ENCODE measurements at regions not wholly inside any gene's neighbourhood (a gene's known extent, or its start where the extent isn't known, plus 50 kb on each side); places are given as distances from the start of the nearest gene placed in this dataset.

- Histone ChIP-seq H3K9me3 (ENCODE audit: control insufficient read depth, low read length) (no peaks in the 10 kb centered on the region), H3K4me3 (ENCODE audit: extremely low read depth, insufficient read depth, low read length, poor library complexity, severe bottlenecking) (no peak overlapping the region), H3K36me3 (ENCODE audit: control insufficient read depth, insufficient read depth, low read length) (no peaks in the 10 kb centered on the region), H3K4me1 (ENCODE audit: control insufficient read depth, insufficient read depth, low read length, poor library complexity, severe bottlenecking) (peaks cover 4% of the 10 kb centered on the region), H3K27ac (ENCODE audit: low read depth, low read length, severe bottlenecking) (no peak overlapping the region)
- 93 to 99% methylated on average over 3 of the region's 3 CpGs for WGBS, 2 experiments (ENCODE audit: insufficient coverage in 2 of 2)
Measured at GRCh38 chr7:101712652-101713051, 83.6 kb upstream of the MYL10 start.

GRCh38 chr7:101714097-101714496 lies 85.0 kb upstream of the MYL10 start:
- H3K4me1 ChIP-seq (ENCODE audit: control insufficient read depth, insufficient read depth, low read length, poor library complexity, severe bottlenecking), result peaks cover 12% of the 10 kb centered on the region
- WGBS, 2 experiments (ENCODE audit: insufficient coverage in 2 of 2), result 91 to 96% methylated on average over 5 of the region's 7 CpGs
- no peak overlapping the region for H3K4me3 ChIP-seq (ENCODE audit: extremely low read depth, insufficient read depth, low read length, poor library complexity, severe bottlenecking)
- H3K27ac ChIP-seq (ENCODE audit: low read depth, low read length, severe bottlenecking), result no peak overlapping the region
- H3K36me3 ChIP-seq (ENCODE audit: control insufficient read depth, insufficient read depth, low read length), result no peaks in the 10 kb centered on the region
- no peaks in the 10 kb centered on the region for H3K9me3 ChIP-seq (ENCODE audit: control insufficient read depth, low read length)

GRCh38 chr7:101717628-101718357 lies 88.7 kb upstream of the MYL10 start:
- WGBS, 2 experiments (ENCODE audit: insufficient coverage in 2 of 2), result 66 to 77% methylated on average over 19 to 22 of the region's 25 CpGs
- H3K4me1 ChIP-seq (ENCODE audit: control insufficient read depth, insufficient read depth, low read length, poor library complexity, severe bottlenecking), result peaks cover 12% of the 10 kb centered on the region
- H3K4me3 ChIP-seq (ENCODE audit: extremely low read depth, insufficient read depth, low read length, poor library complexity, severe bottlenecking), result no peak overlapping the region
- H3K36me3 ChIP-seq (ENCODE audit: control insufficient read depth, insufficient read depth, low read length), result no peaks in the 10 kb centered on the region
- H3K27ac ChIP-seq (ENCODE audit: low read depth, low read length, severe bottlenecking), result peak overlapping the region; percentile 78
- no peaks in the 10 kb centered on the region for H3K9me3 ChIP-seq (ENCODE audit: control insufficient read depth, low read length)

GRCh38 chr7:101718363-101719122 lies 89.4 kb upstream of the MYL10 start:
- Histone ChIP-seq H3K4me3 (ENCODE audit: extremely low read depth, insufficient read depth, low read length, poor library complexity, severe bottlenecking) (no peak overlapping the region), H3K27ac (ENCODE audit: low read depth, low read length, severe bottlenecking) (peak overlapping the region; percentile 78), H3K36me3 (ENCODE audit: control insufficient read depth, insufficient read depth, low read length) (no peaks in the 10 kb centered on the region), H3K9me3 (ENCODE audit: control insufficient read depth, low read length) (no peaks in the 10 kb centered on the region), H3K4me1 (ENCODE audit: control insufficient read depth, insufficient read depth, low read length, poor library complexity, severe bottlenecking) (peaks cover 12% of the 10 kb centered on the region)
- WGBS, 2 experiments (ENCODE audit: insufficient coverage in 2 of 2), result 87 to 89% methylated on average over 22 to 23 of the region's 26 CpGs

GRCh38 chr7:101719123-101719470 lies 90.0 kb upstream of the MYL10 start:
- H3K4me1 ChIP-seq (ENCODE audit: control insufficient read depth, insufficient read depth, low read length, poor library complexity, severe bottlenecking), result peaks cover 12% of the 10 kb centered on the region
- 91 to 94% methylated on average over 4 to 7 of the region's 9 CpGs for WGBS, 2 experiments (ENCODE audit: insufficient coverage in 2 of 2)

GRCh38 chr7:101720324-101720723 lies 91.2 kb upstream of the MYL10 start:
- 82 to 100% methylated on average over 2 of the region's 5 CpGs for WGBS, 2 experiments (ENCODE audit: insufficient coverage in 2 of 2)
- peaks cover 12% of the 10 kb centered on the region for H3K4me1 ChIP-seq (ENCODE audit: control insufficient read depth, insufficient read depth, low read length, poor library complexity, severe bottlenecking)
- H3K27ac ChIP-seq (ENCODE audit: low read depth, low read length, severe bottlenecking), result no peak overlapping the region
- no peaks in the 10 kb centered on the region for H3K36me3 ChIP-seq (ENCODE audit: control insufficient read depth, insufficient read depth, low read length)
- peaks cover 5% of the 10 kb centered on the region for H3K9me3 ChIP-seq (ENCODE audit: control insufficient read depth, low read length)
- H3K4me3 ChIP-seq (ENCODE audit: extremely low read depth, insufficient read depth, low read length, poor library complexity, severe bottlenecking), result no peak overlapping the region

More at GRCh38 chr7:101719123-101719470, 90.0 kb upstream of the MYL10 start:
- peaks cover 4% of the 10 kb centered on the region for H3K9me3 ChIP-seq (ENCODE audit: control insufficient read depth, low read length)
- H3K36me3 ChIP-seq (ENCODE audit: control insufficient read depth, insufficient read depth, low read length), result no peaks in the 10 kb centered on the region
- no peak overlapping the region for H3K27ac ChIP-seq (ENCODE audit: low read depth, low read length, severe bottlenecking)
- no peak overlapping the region for H3K4me3 ChIP-seq (ENCODE audit: extremely low read depth, insufficient read depth, low read length, poor library complexity, severe bottlenecking)

GRCh38 chr7:101722247-101722646 lies 93.2 kb upstream of the MYL10 start:
- WGBS, 2 experiments (ENCODE audit: insufficient coverage in 2 of 2), result 81 to 94% methylated on average over 16 to 20 of the region's 21 CpGs
- Histone ChIP-seq H3K27ac (ENCODE audit: low read depth, low read length, severe bottlenecking) (no peak overlapping the region), H3K36me3 (ENCODE audit: control insufficient read depth, insufficient read depth, low read length) (no peaks in the 10 kb centered on the region), H3K9me3 (ENCODE audit: control insufficient read depth, low read length) (peaks cover 5% of the 10 kb centered on the region), H3K4me3 (ENCODE audit: extremely low read depth, insufficient read depth, low read length, poor library complexity, severe bottlenecking) (no peak overlapping the region), H3K4me1 (ENCODE audit: control insufficient read depth, insufficient read depth, low read length, poor library complexity, severe bottlenecking) (peaks cover 12% of the 10 kb centered on the region)

GRCh38 chr7:101723835-101724234 lies 93.6 kb upstream of the CUX1 start:
- H3K36me3 ChIP-seq (ENCODE audit: control insufficient read depth, insufficient read depth, low read length), result no peaks in the 10 kb centered on the region
- WGBS, 2 experiments (ENCODE audit: insufficient coverage in 2 of 2), result 86 to 100% methylated on average over 1 of the region's 1 CpG
- no peak overlapping the region for H3K27ac ChIP-seq (ENCODE audit: low read depth, low read length, severe bottlenecking)
- peaks cover 5% of the 10 kb centered on the region for H3K9me3 ChIP-seq (ENCODE audit: control insufficient read depth, low read length)
- H3K4me3 ChIP-seq (ENCODE audit: extremely low read depth, insufficient read depth, low read length, poor library complexity, severe bottlenecking), result no peak overlapping the region
- no peaks in the 10 kb centered on the region for H3K4me1 ChIP-seq (ENCODE audit: control insufficient read depth, insufficient read depth, low read length, poor library complexity, severe bottlenecking)

GRCh38 chr7:101724957-101725356 lies 92.5 kb upstream of the CUX1 start:
- H3K4me1 ChIP-seq (ENCODE audit: control insufficient read depth, insufficient read depth, low read length, poor library complexity, severe bottlenecking), result no peaks in the 10 kb centered on the region
- no peak overlapping the region for H3K27ac ChIP-seq (ENCODE audit: low read depth, low read length, severe bottlenecking)
- no peak overlapping the region for H3K4me3 ChIP-seq (ENCODE audit: extremely low read depth, insufficient read depth, low read length, poor library complexity, severe bottlenecking)
- no peaks in the 10 kb centered on the region for H3K36me3 ChIP-seq (ENCODE audit: control insufficient read depth, insufficient read depth, low read length)
- WGBS, 2 experiments (ENCODE audit: insufficient coverage in 2 of 2), result 92% methylated on average over 9 of the region's 9 CpGs
- peaks cover 5% of the 10 kb centered on the region for H3K9me3 ChIP-seq (ENCODE audit: control insufficient read depth, low read length)

GRCh38 chr7:101725921-101726320 lies 91.5 kb upstream of the CUX1 start:
- WGBS, 2 experiments (ENCODE audit: insufficient coverage in 2 of 2), result 72 to 75% methylated on average over 7 of the region's 7 CpGs
- no peak overlapping the region for H3K27ac ChIP-seq (ENCODE audit: low read depth, low read length, severe bottlenecking)

GRCh38 chr7:101727184-101727583 lies 90.2 kb upstream of the CUX1 start:
- no peak overlapping the region for H3K4me3 ChIP-seq (ENCODE audit: extremely low read depth, insufficient read depth, low read length, poor library complexity, severe bottlenecking)
- no peak overlapping the region for H3K27ac ChIP-seq (ENCODE audit: low read depth, low read length, severe bottlenecking)
- no peaks in the 10 kb centered on the region for H3K4me1 ChIP-seq (ENCODE audit: control insufficient read depth, insufficient read depth, low read length, poor library complexity, severe bottlenecking)
- H3K36me3 ChIP-seq (ENCODE audit: control insufficient read depth, insufficient read depth, low read length), result no peaks in the 10 kb centered on the region
- peaks cover 5% of the 10 kb centered on the region for H3K9me3 ChIP-seq (ENCODE audit: control insufficient read depth, low read length)
- 88 to 99% methylated on average over 2 to 6 of the region's 6 CpGs for WGBS, 2 experiments (ENCODE audit: insufficient coverage in 2 of 2)

More at GRCh38 chr7:101725921-101726320, 91.5 kb upstream of the CUX1 start:
- no peak overlapping the region for H3K4me3 ChIP-seq (ENCODE audit: extremely low read depth, insufficient read depth, low read length, poor library complexity, severe bottlenecking)
- H3K9me3 ChIP-seq (ENCODE audit: control insufficient read depth, low read length), result peaks cover 5% of the 10 kb centered on the region
- no peaks in the 10 kb centered on the region for H3K4me1 ChIP-seq (ENCODE audit: control insufficient read depth, insufficient read depth, low read length, poor library complexity, severe bottlenecking)
- H3K36me3 ChIP-seq (ENCODE audit: control insufficient read depth, insufficient read depth, low read length), result no peaks in the 10 kb centered on the region
